Fibroblast of lung (primary cell): ENCODE measurements at regions not wholly inside any gene's neighbourhood (a gene's known extent, or its start where the extent isn't known, plus 50 kb on each side); places are given as distances from the start of the nearest gene placed in this dataset.

ENCODE experiments used
- CTCF ChIP-seq, 2 donors: IDR thresholded peaks in 1 of 2; conservative IDR thresholded peaks in 1 of 2; 1 replicate in 1 of 2; 2 replicates in 1 of 2; pipeline ENCODE4 v1.5.1; 2011 to 2012; ENCODE audit warnings: low read length in 2 of 2, control low read depth in 1 of 2, inconsistent platforms in 1 of 2, low read depth in 1 of 2, mild to moderate bottlenecking in 1 of 2
- EZH2 ChIP-seq: IDR thresholded peaks from 2 replicates; pipeline ENCODE4 v1.5.1; 2012; ENCODE audit warnings: low read length, control low read depth, mild to moderate bottlenecking; ENCODE audit errors: missing control alignments

GRCh38 chr6:150797949-150798348 is 67.6 kb upstream of the MTHFD1L start:
- TF ChIP-seq CTCF (conservative IDR thresholded peaks at IDR 0.05 in 1 of 2, IDR thresholded peaks at IDR 0.05 in 1 of 2; ENCODE audit: low read depth in 1 of 2, low read length in 2 of 2) (no peak), EZH2 (no peak)
